Midbrain (tissue), 1 donor: ENCODE measurements at regions not wholly inside any gene's neighbourhood (a gene's known extent, or its start where the extent isn't known, plus 50 kb on each side); places are given as distances from the start of the nearest gene placed in this dataset.
A peak's percentile ranks its signal among the peaks of the same experiment; 100 is the strongest.

Source experiments
- DNase-seq: peaks from one replicate; lab custom pipeline; 2025; lab: John Stamatoyannopoulos, UW

GRCh38 chr20:48358176-48359054, 469.4 kb downstream of the PREX1 start:
- DNase-seq, result no peak

- DNase-seq, result no peak
Measured at GRCh38 chr20:48357714-48358113, 470.1 kb downstream of the PREX1 start.

GRCh38 chr20:48354903-48355302, 472.9 kb downstream of the PREX1 start:
- DNase-seq, result no peak

DNA sequence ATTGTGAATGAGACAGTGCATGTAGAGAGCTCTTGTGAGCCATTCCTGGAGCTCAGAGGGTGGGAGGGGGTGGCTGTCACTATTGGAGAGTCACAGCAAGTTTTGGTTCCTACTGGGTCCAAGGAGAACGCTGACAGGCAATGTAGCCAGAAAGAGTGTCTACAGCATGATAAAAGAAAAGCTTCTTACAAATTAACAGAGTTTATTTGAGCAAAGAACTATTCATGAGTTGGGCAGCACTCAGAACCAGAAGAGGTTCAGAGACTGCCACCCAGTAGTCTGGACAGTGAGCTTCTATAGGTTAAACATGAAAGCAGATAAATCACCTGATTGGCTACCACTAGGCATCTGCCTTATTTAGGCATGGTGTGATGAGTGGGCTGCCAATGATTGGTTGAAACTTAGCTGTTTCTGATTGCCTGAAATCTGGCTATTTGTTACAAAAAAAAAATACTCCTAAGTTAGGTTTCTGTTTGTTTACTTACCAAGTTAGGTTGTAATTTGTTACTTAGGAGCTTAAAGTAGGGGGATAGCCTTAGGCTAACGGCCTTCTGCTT, 473.4 kb downstream of the PREX1 start:
- DNase-seq, result no peak

- no peak for DNase-seq
Measured at GRCh38 chr20:48352628-48353027, 475.2 kb downstream of the PREX1 start.

GRCh38 chr20:48352042-48352441, 475.8 kb downstream of the PREX1 start:
- DNase-seq, result no peak

DNA sequence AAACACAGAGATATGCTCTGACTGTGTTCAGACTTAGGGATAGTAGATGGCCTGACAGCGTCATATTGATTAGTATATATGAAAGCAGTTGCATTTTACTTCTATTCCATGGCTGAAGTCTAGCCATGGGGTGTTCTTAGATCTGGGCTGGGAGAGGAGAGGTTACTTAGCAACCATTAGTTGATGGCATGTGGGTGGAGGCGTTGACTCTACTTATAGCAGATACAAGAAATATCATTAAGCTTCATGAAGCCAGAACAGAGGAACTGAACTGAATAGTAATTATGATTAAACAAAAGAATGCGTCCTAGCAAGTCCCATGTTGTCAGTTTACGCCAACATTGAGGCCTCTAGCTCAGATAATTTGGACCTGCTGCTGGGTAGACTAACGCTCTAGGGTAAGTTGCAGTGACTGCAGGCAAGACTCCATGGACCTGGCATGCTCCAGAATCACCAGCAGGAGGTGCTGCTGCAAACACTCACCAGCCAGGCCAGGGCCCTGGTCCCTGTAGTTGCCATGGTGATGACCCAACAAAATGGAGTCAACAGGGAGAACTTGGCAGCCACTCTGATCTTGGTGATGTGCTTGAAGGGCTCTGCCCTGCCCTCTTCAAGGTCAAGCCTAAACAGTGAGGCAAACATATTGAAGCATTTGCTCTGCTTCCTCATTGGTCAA, 477.3 kb downstream of the PREX1 start:
- no peak for DNase-seq

DNA sequence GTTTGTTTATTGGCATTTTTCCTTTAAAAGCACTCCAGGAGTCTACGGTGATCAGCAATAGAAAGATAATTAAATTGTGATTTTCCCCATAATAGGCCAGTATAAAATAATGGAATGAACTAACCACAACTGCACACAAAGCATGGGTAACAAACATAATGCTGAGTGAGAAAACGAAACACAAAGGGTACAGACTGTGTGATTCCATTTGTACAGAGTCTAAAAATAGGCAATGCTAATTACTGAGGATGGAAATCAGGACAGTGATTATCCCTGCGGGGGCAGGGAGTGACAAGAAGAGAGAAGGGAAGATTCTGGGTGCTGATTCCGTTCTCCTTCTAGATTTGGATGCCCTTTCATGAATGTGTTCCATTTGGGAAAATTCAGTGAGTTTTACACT, 478.1 kb downstream of the PREX1 start:
- DNase-seq, result no peak

- no peak for DNase-seq
Measured at GRCh38 chr20:48348022-48348421, 479.8 kb downstream of the PREX1 start.

GRCh38 chr20:48342822-48343513, 484.8 kb downstream of the PREX1 start:
- no peak for DNase-seq

- DNase-seq, result no peak
Measured at GRCh38 chr20:48340883-48341281, 486.9 kb downstream of the PREX1 start.

GRCh38 chr20:48339986-48340882, 487.6 kb downstream of the PREX1 start:
- no peak for DNase-seq

- DNase-seq, result no peak
Measured at GRCh38 chr20:48339190-48339985, 488.4 kb downstream of the PREX1 start.

DNA sequence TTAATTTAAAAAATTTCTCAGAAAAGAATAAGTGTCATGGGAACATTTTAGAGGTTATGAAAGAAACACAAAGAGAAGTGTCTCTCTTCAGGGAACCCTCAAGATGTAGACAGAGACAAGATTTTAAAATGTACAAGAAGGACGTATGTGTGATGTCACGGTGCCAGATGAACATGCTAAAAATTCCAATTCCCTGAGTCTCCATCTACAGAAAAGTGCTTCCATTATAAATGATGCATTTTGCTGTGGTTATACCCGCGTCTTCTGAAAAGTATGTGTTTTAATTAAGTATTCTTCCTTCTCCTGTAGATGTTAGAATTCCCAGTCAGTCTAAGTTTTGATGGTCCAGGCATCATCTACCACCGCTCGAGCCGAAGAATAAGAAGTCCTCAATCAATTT, 489.1 kb downstream of the PREX1 start:
- no peak for DNase-seq

DNA sequence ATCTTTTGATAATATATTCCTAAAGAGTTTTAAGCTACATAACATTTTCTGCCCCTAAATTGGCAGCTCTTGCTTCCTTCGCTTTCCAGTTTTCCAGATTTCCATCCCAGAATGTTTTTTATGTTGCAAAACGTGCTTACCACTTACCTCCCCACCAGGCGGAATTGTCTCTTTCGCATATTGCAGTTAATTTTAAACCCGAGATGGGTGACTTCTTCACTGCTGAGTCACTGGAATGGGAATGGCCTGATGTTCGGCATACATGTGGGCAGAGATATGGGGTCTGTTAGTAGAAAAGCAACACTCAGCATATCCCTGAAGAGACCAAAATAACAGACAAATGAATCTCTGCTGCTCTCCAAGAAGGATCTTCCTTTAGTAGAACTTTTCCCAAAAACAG, 491.2 kb downstream of the PREX1 start:
- no peak for DNase-seq

DNA sequence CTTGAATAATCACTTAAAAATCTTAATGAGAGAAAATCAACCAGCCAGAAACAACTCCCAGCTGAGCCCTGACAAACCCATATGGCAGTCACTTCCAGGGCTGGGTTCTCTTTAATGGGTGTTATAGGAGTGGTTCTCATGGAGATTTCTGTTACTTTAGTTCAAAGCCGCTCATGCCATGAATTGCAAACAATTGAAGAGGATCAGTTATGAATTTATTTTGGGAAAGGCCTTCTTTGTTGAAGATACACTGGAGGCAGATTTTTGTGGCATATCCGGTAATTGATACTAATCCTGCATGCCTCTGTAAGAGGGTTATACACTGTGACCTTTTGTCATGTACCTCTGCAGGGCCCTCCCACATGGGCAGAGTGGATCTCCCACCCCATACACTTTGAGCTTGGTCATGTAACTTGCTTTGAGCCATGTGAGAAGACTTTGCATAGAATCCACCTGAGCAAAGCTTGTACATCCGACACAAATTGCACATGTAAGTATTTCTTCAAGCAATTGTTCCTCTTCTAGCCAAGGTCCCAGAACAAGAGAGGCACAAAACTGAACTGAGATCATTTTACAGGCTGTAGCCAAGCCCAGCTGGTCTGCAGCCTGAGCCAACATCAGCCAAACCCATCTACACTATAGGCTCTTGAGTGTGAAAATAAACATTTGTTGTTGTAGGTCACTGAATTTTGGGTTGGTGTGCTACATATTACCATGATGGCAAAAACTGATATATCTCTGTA, 492.3 kb downstream of the PREX1 start:
- peak; percentile 12 for DNase-seq

GRCh38 chr20:48333707-48334106, 494.1 kb downstream of the PREX1 start:
- no peak for DNase-seq

DNA sequence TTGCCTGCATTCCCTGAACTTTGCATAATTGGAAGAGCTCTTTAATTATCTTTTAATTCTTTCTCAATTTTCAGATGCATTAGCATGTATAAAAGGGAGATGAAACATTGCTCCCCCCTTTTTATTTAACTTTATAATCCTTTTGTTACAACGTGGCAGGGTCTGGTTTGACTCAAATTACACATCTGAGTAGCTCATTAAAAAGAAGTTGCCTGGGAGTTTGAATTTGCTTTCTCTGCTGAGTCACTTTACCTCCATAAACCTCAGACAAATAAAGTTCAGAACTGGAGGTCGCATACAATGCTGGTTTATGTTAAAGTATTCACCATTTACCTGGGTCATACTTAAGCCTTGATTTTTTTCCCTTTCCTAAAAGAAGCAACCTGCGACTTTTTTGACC, 495.2 kb downstream of the PREX1 start:
- no peak for DNase-seq

- DNase-seq, result no peak
Measured at GRCh38 chr20:48331518-48332286, 496.1 kb downstream of the PREX1 start.
